HCT116 (cell line): ENCODE measurements at regions not wholly inside any gene's neighbourhood (a gene's known extent, or its start where the extent isn't known, plus 50 kb on each side); places are given as distances from the start of the nearest gene placed in this dataset.

Experiments used
- ATAC-seq: fragments of 200-7000 bp; cut with Tn5 transposase; 2 replicates; pipeline ENCODE4 v1.9.1; 2020; ENCODE audit warnings: mild to moderate bottlenecking, moderate library complexity
- BruUV-seq: library from RNA; stranded (reverse); fragments of 400-500 nt; replicated peaks from 2 replicates; lab custom pipeline; 2021; lab: Mats Ljungman, UMichigan
- CTCF ChIA-PET: fragments of 300-600 bp; sonication (Branson Sonifier 250); formaldehyde crosslinking; loops from one replicate; lab custom pipeline; 2021; ENCODE audit warnings: antibody characterized with exemption; lab: Charles Lee
- POLR2A ChIA-PET: fragments of 300-600, 350-600 bp; sonication (Branson Sonifier 250); formaldehyde crosslinking; loops from one replicate; lab custom pipeline; 2021; ENCODE audit warnings: antibody characterized with exemption; lab: Charles Lee
- RAD21 ChIA-PET, 2 experiments: fragments of 300-600 bp; sonication (Branson Sonifier 250); formaldehyde crosslinking; loops; one replicate each; lab custom pipeline; 2023; ENCODE audit warnings: low total read pairs in 2 of 2; ENCODE audit not compliant: uncharacterized antibody in 2 of 2, unreplicated experiment in 2 of 2, low non-redundant PET in 1 of 2; lab: Charles Lee
- DNase-seq: peaks from one replicate; pipeline ENCODE4 v3.0.0-alpha.2; 2010; ENCODE audit warnings: low read depth, low spot score
- H2AFZ ChIP-seq: fragments of 200-600 bp; shearing (Covaris generic), sonication (generic); 2 replicates; pipeline ENCODE4 v1.6.1; 2017; ENCODE audit warnings: low read depth, mixed run types, mixed read lengths, antibody characterized with exemption, low read length; ENCODE audit not compliant: poor library complexity, severe bottlenecking
- H3K27ac ChIP-seq: 2 replicates; pipeline ENCODE4 v1.5.1; 2012; ENCODE audit warnings: low read depth, low read length
- H3K27me3 ChIP-seq: fragments of 200-600 bp; sonication (generic); 2 replicates; pipeline ENCODE4 v1.6.1; 2016; ENCODE audit warnings: mixed run types, low read length, mixed read lengths; ENCODE audit not compliant: insufficient read depth
- H3K36me3 ChIP-seq, 2 experiments: fragments of 200-500 bp in 1 of 2; fragments of 200-600 bp in 1 of 2; sonication (Bioruptor generic) in 1 of 2; sonication (generic) in 1 of 2; 2 replicates each; pipeline versions ENCODE4 v1.5.1 to v1.6.1; 2014 to 2016; ENCODE audit warnings: low read length in 2 of 2, inconsistent platforms in 1 of 2, mixed read lengths in 1 of 2, mixed run types in 1 of 2; ENCODE audit not compliant: insufficient read depth in 2 of 2, control insufficient read depth in 1 of 2
- H3K4me1 ChIP-seq, 2 experiments: fragments of 200-600 bp in 1 of 2; sonication (generic) in 1 of 2; 2 replicates each; pipeline versions ENCODE4 v1.5.1 to v1.6.1; 2012 to 2017; ENCODE audit warnings: low read length in 2 of 2, inconsistent platforms in 1 of 2, mild to moderate bottlenecking in 1 of 2, mixed read lengths in 1 of 2, mixed run types in 1 of 2, moderate library complexity in 1 of 2; ENCODE audit not compliant: insufficient read depth in 2 of 2, control insufficient read depth in 1 of 2
- H3K4me2 ChIP-seq: fragments of 200-600 bp; sonication (generic); 2 replicates; pipeline ENCODE4 v1.6.1; 2017; ENCODE audit warnings: mixed run types, low read length, mixed read lengths
- H3K4me3 ChIP-seq, 2 experiments: fragments of 200-600 bp in 1 of 2; sonication (generic) in 1 of 2; replicated peaks in 1 of 2; 2 replicates each; pipeline ENCODE4 v1.5.1; 2011 to 2016; ENCODE audit warnings: low read length in 2 of 2, control low read depth in 1 of 2, low read depth in 1 of 2, mild to moderate bottlenecking in 1 of 2, mixed read lengths in 1 of 2, mixed run types in 1 of 2
- H3K79me2 ChIP-seq: fragments of 200-600 bp; sonication (generic); 2 replicates; pipeline ENCODE4 v1.6.1; 2017; ENCODE audit warnings: mild to moderate bottlenecking, mixed run types, low read length, moderate library complexity, mixed read lengths; ENCODE audit not compliant: insufficient read depth
- H3K9ac ChIP-seq: fragments of 200-600 bp; sonication (generic); 2 replicates; pipeline ENCODE4 v1.6.1; 2016; ENCODE audit warnings: low read length, mixed read lengths
- H3K9me2 ChIP-seq: fragments of 200-600 bp; sonication (generic), shearing (Covaris generic); 2 replicates; pipeline ENCODE4 v1.6.1; 2017; ENCODE audit warnings: mixed run types, mild to moderate bottlenecking, moderate library complexity; ENCODE audit not compliant: insufficient read depth
- H3K9me3 ChIP-seq, 2 experiments: fragments of 200-500 bp in 1 of 2; fragments of 200-600 bp in 1 of 2; sonication (Bioruptor generic) in 1 of 2; sonication (generic) in 1 of 2; 2 replicates each; pipeline ENCODE4 v1.6.1; 2014 to 2017; ENCODE audit warnings: low read length in 2 of 2, mixed read lengths in 2 of 2, inconsistent platforms in 1 of 2, low read depth in 1 of 2, mild to moderate bottlenecking in 1 of 2, mixed run types in 1 of 2, moderate library complexity in 1 of 2; ENCODE audit not compliant: control insufficient read depth in 1 of 2, insufficient read depth in 1 of 2
- H4K20me1 ChIP-seq: fragments of 200-600 bp; sonication (generic), shearing (Covaris generic); 2 replicates; pipeline ENCODE4 v1.6.1; 2017; ENCODE audit warnings: mixed run types, mild to moderate bottlenecking, moderate library complexity; ENCODE audit not compliant: insufficient read depth
- CBX3 ChIP-seq: IDR thresholded peaks from 2 replicates; pipeline ENCODE4 v1.6.1; 2012; ENCODE audit warnings: low read depth
- CTCF ChIP-seq, 3 experiments: fragments of 200-600 bp in 1 of 3; sonication (generic) in 1 of 3; IDR thresholded peaks in 2 of 3; conservative IDR thresholded peaks in 1 of 3; 2 replicates each; pipeline ENCODE4 v1.5.1; 2012 to 2017; ENCODE audit warnings: low read depth in 2 of 3, low read length in 2 of 3, antibody characterized with exemption in 1 of 3, borderline replicate concordance in 1 of 3, control low read depth in 1 of 3, mild to moderate bottlenecking in 1 of 3, mixed read lengths in 1 of 3, mixed run types in 1 of 3, moderate library complexity in 1 of 3; ENCODE audit not compliant: insufficient read depth in 1 of 3
- EGR1 ChIP-seq: IDR thresholded peaks from 2 replicates; pipeline ENCODE4 v1.6.1; 2012; ENCODE audit warnings: low read depth
- JUND ChIP-seq: IDR thresholded peaks from 2 replicates; pipeline ENCODE4 v1.6.1; 2012
- POLR2A ChIP-seq: IDR thresholded peaks from 2 replicates; pipeline ENCODE4 v1.7.0; 2011; ENCODE audit warnings: borderline replicate concordance; ENCODE audit not compliant: insufficient read depth, insufficient read length; ENCODE audit errors: extremely low read depth
- POLR2AphosphoS5 ChIP-seq: IDR thresholded peaks from 2 replicates; pipeline ENCODE4 v1.6.1; 2011; ENCODE audit warnings: mild to moderate bottlenecking, low read depth, low read length, moderate library complexity
- REST ChIP-seq: IDR thresholded peaks from 2 replicates; pipeline ENCODE4 v1.6.1; 2012; ENCODE audit warnings: low read depth
- SIN3A ChIP-seq: IDR thresholded peaks from 2 replicates; pipeline ENCODE4 v1.6.1; 2012; ENCODE audit warnings: low read depth
- SP1 ChIP-seq: IDR thresholded peaks from 2 replicates; pipeline ENCODE4 v1.6.1; 2012; ENCODE audit warnings: low read depth
- SRF ChIP-seq: IDR thresholded peaks from 2 replicates; pipeline ENCODE4 v1.6.1; 2012; ENCODE audit warnings: low read depth
- TCF7L2 ChIP-seq: IDR thresholded peaks from 2 replicates; pipeline ENCODE4 v1.7.0; 2011; ENCODE audit warnings: borderline replicate concordance, inconsistent platforms; ENCODE audit not compliant: insufficient read depth, insufficient read length; ENCODE audit errors: extremely low read depth
- YY1 ChIP-seq: IDR thresholded peaks from 2 replicates; pipeline ENCODE4 v1.6.1; 2011; ENCODE audit warnings: low read length, low read depth, moderate library complexity, mild to moderate bottlenecking; ENCODE audit not compliant: insufficient replicate concordance; ENCODE audit errors: extremely low read depth
- ZFX ChIP-seq: fragments of 450-650 bp; IDR thresholded peaks from 2 replicates; pipeline ENCODE4 v1.6.1; 2017
- ZNF274 ChIP-seq: fragments of 200-500 bp; sonication (Bioruptor generic); IDR thresholded peaks from 2 replicates; pipeline ENCODE4 v1.6.1; 2014; ENCODE audit warnings: mild to moderate bottlenecking, low read depth, low read length, inconsistent platforms
- intact Hi-C: fragments of 100-400 bp; cut with micrococcal nuclease; formaldehyde crosslinking; loops from 2 replicates; pipeline ENCODE4 v1.10.0; 2022
- TF ChIP-seq, protein P1 (sequence below): IDR thresholded peaks from 2 replicates; pipeline ENCODE4 v1.6.1; 2011; ENCODE audit warnings: mild to moderate bottlenecking, low read length, moderate library complexity; ENCODE audit not compliant: insufficient replicate concordance; ENCODE audit errors: extremely low read depth

DNA sequence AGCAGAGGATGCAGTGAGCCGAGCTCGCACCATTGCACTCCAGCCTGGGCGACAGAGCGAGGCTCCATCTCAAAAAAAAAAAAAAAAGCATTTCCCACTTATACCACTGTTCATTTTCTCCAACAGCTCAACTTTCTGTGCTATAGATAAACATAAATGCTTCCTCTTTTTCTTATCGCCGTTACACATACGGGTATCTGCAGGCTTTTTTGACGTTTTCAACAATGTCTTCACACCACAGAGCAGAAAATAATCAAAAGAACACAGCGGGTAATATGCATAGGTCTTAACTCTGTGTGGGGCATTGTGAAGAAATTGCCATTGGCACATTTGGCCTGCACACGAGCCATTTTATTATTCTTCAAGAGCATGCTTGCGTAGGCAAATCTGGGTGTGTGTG lies 86.4 kb downstream of the CAPZA3 start:
- TF ChIP-seq SRF = no peak
- no peak for TF ChIP-seq JUND
- no peak for TF ChIP-seq POLR2A
- TF ChIP-seq, protein P1, sequence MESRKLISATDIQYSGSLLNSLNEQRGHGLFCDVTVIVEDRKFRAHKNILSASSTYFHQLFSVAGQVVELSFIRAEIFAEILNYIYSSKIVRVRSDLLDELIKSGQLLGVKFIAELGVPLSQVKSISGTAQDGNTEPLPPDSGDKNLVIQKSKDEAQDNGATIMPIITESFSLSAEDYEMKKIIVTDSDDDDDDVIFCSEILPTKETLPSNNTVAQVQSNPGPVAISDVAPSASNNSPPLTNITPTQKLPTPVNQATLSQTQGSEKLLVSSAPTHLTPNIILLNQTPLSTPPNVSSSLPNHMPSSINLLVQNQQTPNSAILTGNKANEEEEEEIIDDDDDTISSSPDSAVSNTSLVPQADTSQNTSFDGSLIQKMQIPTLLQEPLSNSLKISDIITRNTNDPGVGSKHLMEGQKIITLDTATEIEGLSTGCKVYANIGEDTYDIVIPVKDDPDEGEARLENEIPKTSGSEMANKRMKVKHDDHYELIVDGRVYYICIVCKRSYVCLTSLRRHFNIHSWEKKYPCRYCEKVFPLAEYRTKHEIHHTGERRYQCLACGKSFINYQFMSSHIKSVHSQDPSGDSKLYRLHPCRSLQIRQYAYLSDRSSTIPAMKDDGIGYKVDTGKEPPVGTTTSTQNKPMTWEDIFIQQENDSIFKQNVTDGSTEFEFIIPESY = no peak
- TF ChIP-seq REST = no peak
- TF ChIP-seq YY1 = no peak
- TF ChIP-seq POLR2AphosphoS5 = no peak
- TF ChIP-seq CTCF (IDR thresholded peaks at IDR 0.05 in 2 of 3, conservative IDR thresholded peaks at IDR 0.05 in 1 of 3; ENCODE audit: borderline replicate concordance in 1 of 3, insufficient read depth in 1 of 3, low read depth in 2 of 3, low read length in 2 of 3) = no peak
- no peak for TF ChIP-seq TCF7L2
- TF ChIP-seq SP1 = no peak
- no peak for TF ChIP-seq ZFX
- no peak for TF ChIP-seq ZNF274
- TF ChIP-seq CBX3 = no peak
- TF ChIP-seq EGR1 = no peak
- no peak for TF ChIP-seq SIN3A
- DNase-seq = no peak
- H3K27ac ChIP-seq = no peak overlapping the region
- POLR2A ChIA-PET = no interaction called here
- no peaks in the 10 kb centered on the region for H3K79me2 ChIP-seq
- H2AFZ ChIP-seq = no peak overlapping the region
- no peaks in the 10 kb centered on the region for H3K27me3 ChIP-seq
- H3K4me2 ChIP-seq = no peak overlapping the region
- H3K9me3 ChIP-seq = no peaks in the 10 kb centered on the region
- H3K4me1 ChIP-seq = no peaks in the 10 kb centered on the region
- no peaks in the 10 kb centered on the region for H3K9me2 ChIP-seq
- H3K9ac ChIP-seq = no peak overlapping the region
- no peak for ATAC-seq
- intact Hi-C loops = no loop called here
- H3K4me3 ChIP-seq = no peak overlapping the region
- RAD21 ChIA-PET = no interaction called here
- CTCF ChIA-PET = no interaction called here
- H3K36me3 ChIP-seq = no peaks in the 10 kb centered on the region
- no peaks in the 10 kb centered on the region for H4K20me1 ChIP-seq
- no TSS peak for BruUV-seq
